BLaER1 treated with 17β-estradiol and CSF1 and Interleukin-3, amounts not matched to agents 10 nM and 100 nM (cell line): ENCODE measurements at regions not wholly inside any gene's neighbourhood (a gene's known extent, or its start where the extent isn't known, plus 50 kb on each side); places are given as distances from the start of the nearest gene placed in this dataset.
A peak's percentile ranks its signal among the peaks of the same experiment; 100 is the strongest.

Experiments
- H3K27ac ChIP-seq, 11 experiments: shearing (Covaris generic); formaldehyde crosslinking; 2 replicates each; pipeline ENCODE4 v1.8.1; 2022
- H3K27me3 ChIP-seq, 11 experiments: shearing (Covaris generic); formaldehyde crosslinking; 2 replicates each; pipeline ENCODE4 v1.8.1; 2022
- H3K36me3 ChIP-seq, 11 experiments: shearing (Covaris generic); formaldehyde crosslinking; 2 replicates each; pipeline ENCODE4 v1.8.1; 2022
- H3K4me1 ChIP-seq, 10 experiments: shearing (Covaris generic); formaldehyde crosslinking; 2 replicates each; pipeline ENCODE4 v1.8.1; 2022
- H3K4me2 ChIP-seq, 11 experiments: shearing (Covaris generic); formaldehyde crosslinking; 2 replicates each; pipeline ENCODE4 v1.8.1; 2022
- H3K4me3 ChIP-seq, 10 experiments: shearing (Covaris generic); formaldehyde crosslinking; 2 replicates each; pipeline ENCODE4 v1.8.1; 2022
- H3K9ac ChIP-seq, 11 experiments: shearing (Covaris generic); formaldehyde crosslinking; 2 replicates each; pipeline ENCODE4 v1.8.1; 2022
- H3K9me3 ChIP-seq, 11 experiments: shearing (Covaris generic); formaldehyde crosslinking; replicated peaks in 1 of 11; 2 replicates each; pipeline ENCODE4 v1.8.1; 2022
- H4K20me1 ChIP-seq, 11 experiments: shearing (Covaris generic); formaldehyde crosslinking; 2 replicates each; pipeline ENCODE4 v1.8.1; 2022
- Cebpa-rat ChIP-seq, 11 experiments: shearing (Covaris generic); IDR thresholded peaks; 2 replicates each; pipeline ENCODE4 v1.8.1; 2022

GRCh38 chr10:125343983-125344382 is 183.6 kb upstream of the CTBP2 start:
- H3K27ac ChIP-seq, result no peak overlapping the region
- TF ChIP-seq Cebpa-rat (IDR thresholded peaks at IDR 0.05), result no peak

GRCh38 chr10:125343118-125343925 is 183.0 kb upstream of the CTBP2 start:
- H3K4me2 ChIP-seq, result peak overlapping the region in 6 of 11 experiments; percentile 44 to 70 (median 56); a peak in 9 of 22 replicates
- H3K4me1 ChIP-seq, result peaks cover 0 to 19% (median 15%) of the 10 kb centered on the region in 10 experiments; a peak in 15 of 20 replicates
- H3K9me3 ChIP-seq, result no peaks in the 10 kb centered on the region; a peak in 1 of 22 replicates
- H3K4me3 ChIP-seq, result no peak overlapping the region
- no peak overlapping the region for H3K9ac ChIP-seq
- no peaks in the 10 kb centered on the region for H3K36me3 ChIP-seq
- H3K27me3 ChIP-seq, result no peaks in the 10 kb centered on the region
- H3K27ac ChIP-seq, result no peak overlapping the region
- no peak for TF ChIP-seq Cebpa-rat (IDR thresholded peaks at IDR 0.05)
- H4K20me1 ChIP-seq, result no peaks in the 10 kb centered on the region

More at GRCh38 chr10:125343983-125344382, 183.6 kb upstream of the CTBP2 start:
- Histone ChIP-seq H4K20me1 (no peaks in the 10 kb centered on the region), H3K27me3 (no peaks in the 10 kb centered on the region), H3K9ac (no peak overlapping the region), H3K4me3 (no peak overlapping the region), H3K4me2 (peak overlapping the region in 8 of 11 experiments; percentile 29 to 70 (median 54); a peak in 15 of 22 replicates), H3K4me1 (peaks cover 0 to 19% (median 15%) of the 10 kb centered on the region in 10 experiments; a peak in 15 of 20 replicates), H3K36me3 (no peaks in the 10 kb centered on the region), H3K9me3 (no peaks in the 10 kb centered on the region; a peak in 1 of 22 replicates)

GRCh38 chr10:125341611-125342010 is 181.2 kb upstream of the CTBP2 start:
- TF ChIP-seq Cebpa-rat (IDR thresholded peaks at IDR 0.05), result no peak
- no peak overlapping the region for H3K4me2 ChIP-seq

GRCh38 chr10:125340903-125341302 is 180.5 kb upstream of the CTBP2 start:
- Histone ChIP-seq H4K20me1 (no peaks in the 10 kb centered on the region), H3K4me2 (no peak overlapping the region), H3K9me3 (no peaks in the 10 kb centered on the region; a peak in 1 of 22 replicates), H3K9ac (no peak overlapping the region), H3K27me3 (no peaks in the 10 kb centered on the region), H3K4me3 (no peak overlapping the region), H3K4me1 (peaks cover 0 to 19% (median 15%) of the 10 kb centered on the region in 10 experiments; a peak in 15 of 20 replicates), H3K36me3 (no peaks in the 10 kb centered on the region), H3K27ac (no peak overlapping the region)
- TF ChIP-seq Cebpa-rat (IDR thresholded peaks at IDR 0.05), result no peak

More at GRCh38 chr10:125341611-125342010, 181.2 kb upstream of the CTBP2 start:
- no peaks in the 10 kb centered on the region for H3K36me3 ChIP-seq
- peaks cover 0 to 19% (median 15%) of the 10 kb centered on the region in 10 experiments; a peak in 15 of 20 replicates for H3K4me1 ChIP-seq
- H3K27me3 ChIP-seq, result no peaks in the 10 kb centered on the region
- H3K27ac ChIP-seq, result no peak overlapping the region
- H3K9me3 ChIP-seq, result no peaks in the 10 kb centered on the region; a peak in 1 of 22 replicates
- no peak overlapping the region for H3K4me3 ChIP-seq
- no peak overlapping the region for H3K9ac ChIP-seq
- H4K20me1 ChIP-seq, result no peaks in the 10 kb centered on the region

GRCh38 chr10:125337510-125337909 is 177.1 kb upstream of the CTBP2 start:
- H3K4me3 ChIP-seq, result no peak overlapping the region
- no peak overlapping the region for H3K4me2 ChIP-seq
- H3K27ac ChIP-seq, result no peak overlapping the region
- H3K9ac ChIP-seq, result no peak overlapping the region
- H3K36me3 ChIP-seq, result no peaks in the 10 kb centered on the region
- H3K4me1 ChIP-seq, result peaks cover 0 to 15% (median 0%) of the 10 kb centered on the region in 10 experiments; a peak in 8 of 20 replicates
- no peaks in the 10 kb centered on the region for H3K27me3 ChIP-seq
- no peaks in the 10 kb centered on the region for H4K20me1 ChIP-seq
- no peaks in the 10 kb centered on the region; a peak in 1 of 22 replicates for H3K9me3 ChIP-seq
- no peak for TF ChIP-seq Cebpa-rat (IDR thresholded peaks at IDR 0.05)

GRCh38 chr10:125334545-125334944 is 174.2 kb upstream of the CTBP2 start:
- peaks cover 0 to 15% (median 0%) of the 10 kb centered on the region in 10 experiments; a peak in 8 of 20 replicates for H3K4me1 ChIP-seq
- H3K27me3 ChIP-seq, result no peaks in the 10 kb centered on the region
- TF ChIP-seq Cebpa-rat (IDR thresholded peaks at IDR 0.05), result no peak
- no peak overlapping the region for H3K27ac ChIP-seq
- no peaks in the 10 kb centered on the region for H4K20me1 ChIP-seq
- H3K9ac ChIP-seq, result no peak overlapping the region
- no peaks in the 10 kb centered on the region for H3K36me3 ChIP-seq
- no peak overlapping the region for H3K4me2 ChIP-seq
- no peak overlapping the region for H3K4me3 ChIP-seq
- H3K9me3 ChIP-seq, result no peaks in the 10 kb centered on the region

- no peak for TF ChIP-seq Cebpa-rat (IDR thresholded peaks at IDR 0.05)
- peaks cover 0 to 15% (median 0%) of the 10 kb centered on the region in 10 experiments; a peak in 8 of 20 replicates for H3K4me1 ChIP-seq
- no peak overlapping the region for H3K9ac ChIP-seq
- peak overlapping the region in 5 of 11 experiments; percentile 17 to 45 (median 32); a peak in 9 of 22 replicates for H3K4me2 ChIP-seq
- H3K36me3 ChIP-seq, result no peaks in the 10 kb centered on the region
- H4K20me1 ChIP-seq, result no peaks in the 10 kb centered on the region
- no peak overlapping the region for H3K4me3 ChIP-seq
- H3K27ac ChIP-seq, result no peak overlapping the region
- no peaks in the 10 kb centered on the region for H3K9me3 ChIP-seq
- no peaks in the 10 kb centered on the region for H3K27me3 ChIP-seq
Observed at GRCh38 chr10:125333769-125334168, 173.4 kb upstream of the CTBP2 start.

- no peak overlapping the region for H3K27ac ChIP-seq
- no peak for TF ChIP-seq Cebpa-rat (IDR thresholded peaks at IDR 0.05)
Observed at GRCh38 chr10:125333209-125333591, 172.8 kb upstream of the CTBP2 start.

GRCh38 chr10:125332548-125333208 is 172.3 kb upstream of the CTBP2 start:
- H4K20me1 ChIP-seq, result no peaks in the 10 kb centered on the region
- no peaks in the 10 kb centered on the region for H3K27me3 ChIP-seq
- peaks cover 0 to under 1% (median 0%) of the 10 kb centered on the region in 11 experiments; a peak in 1 of 22 replicates for H3K9me3 ChIP-seq
- no peak overlapping the region for H3K4me3 ChIP-seq
- no peaks in the 10 kb centered on the region for H3K36me3 ChIP-seq
- H3K4me2 ChIP-seq, result peak overlapping the region in 3 of 11 experiments; percentile 26 to 33 (median 32); a peak in 4 of 22 replicates
- TF ChIP-seq Cebpa-rat (IDR thresholded peaks at IDR 0.05), result no peak
- H3K4me1 ChIP-seq, result peaks cover 0 to 15% (median 0%) of the 10 kb centered on the region in 10 experiments; a peak in 8 of 20 replicates
- H3K9ac ChIP-seq, result no peak overlapping the region
- H3K27ac ChIP-seq, result no peak overlapping the region

More at GRCh38 chr10:125333209-125333591, 172.8 kb upstream of the CTBP2 start:
- no peaks in the 10 kb centered on the region; a peak in 1 of 22 replicates for H3K9me3 ChIP-seq
- H3K36me3 ChIP-seq, result no peaks in the 10 kb centered on the region
- no peaks in the 10 kb centered on the region for H4K20me1 ChIP-seq
- peaks cover 0 to 15% (median 0%) of the 10 kb centered on the region in 10 experiments; a peak in 8 of 20 replicates for H3K4me1 ChIP-seq
- no peak overlapping the region for H3K4me3 ChIP-seq
- no peaks in the 10 kb centered on the region for H3K27me3 ChIP-seq
- no peak overlapping the region for H3K9ac ChIP-seq
- peak overlapping the region in 5 of 11 experiments; percentile 17 to 45 (median 32); a peak in 8 of 22 replicates for H3K4me2 ChIP-seq
